ENCODE measurements at regions not wholly inside any gene's neighbourhood (a gene's known extent, or its start where the extent isn't known, plus 50 kb on each side); places are given as distances from the start of the nearest gene placed in this dataset.
"Not testable (repeated sequence)": the region's sequence is repeated elsewhere in the genome, so short reads cannot be mapped to it uniquely, and the experiment has no call there.

DNA sequence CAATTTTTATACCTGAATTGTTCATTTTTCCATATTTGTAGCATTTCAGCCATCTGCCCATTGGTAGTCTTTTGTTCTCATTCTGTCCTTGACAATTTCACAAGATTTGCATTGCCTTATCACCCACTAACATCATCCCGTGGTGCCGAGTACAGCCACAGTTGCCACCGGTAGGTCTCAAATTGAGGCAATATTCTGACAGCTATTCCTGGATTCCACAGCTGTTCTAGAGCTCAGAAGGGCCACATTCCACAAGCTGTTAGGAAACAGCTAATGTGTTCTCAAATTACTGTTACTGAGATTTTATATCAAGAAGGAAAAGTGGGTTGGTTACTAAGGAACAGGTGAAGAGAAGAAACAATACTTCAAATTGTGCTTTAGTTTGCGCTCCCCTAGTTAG is 178.8 kb downstream of the RPRM start:
- no peak for DNase-seq

DNA sequence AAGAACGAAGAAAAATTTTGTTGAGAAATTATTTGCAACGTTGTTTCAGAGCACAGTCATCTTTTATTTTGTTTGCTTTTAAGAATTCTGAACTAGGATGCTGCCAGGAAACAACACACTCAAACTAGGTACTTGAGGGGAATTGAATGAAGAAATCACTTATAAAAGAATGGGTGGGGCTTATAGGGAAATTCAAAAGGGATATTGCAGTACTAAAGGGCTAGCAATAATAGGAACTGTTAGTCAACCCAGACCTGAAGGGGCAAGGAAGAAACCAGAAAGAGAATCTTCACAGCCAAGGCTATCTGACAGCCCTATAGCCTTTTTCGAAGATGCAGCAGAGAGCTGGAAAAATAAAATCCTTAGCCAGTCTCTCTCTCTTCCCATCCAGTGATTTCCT is 179.3 kb downstream of the RPRM start:
- DNase-seq, result no peak

DNA sequence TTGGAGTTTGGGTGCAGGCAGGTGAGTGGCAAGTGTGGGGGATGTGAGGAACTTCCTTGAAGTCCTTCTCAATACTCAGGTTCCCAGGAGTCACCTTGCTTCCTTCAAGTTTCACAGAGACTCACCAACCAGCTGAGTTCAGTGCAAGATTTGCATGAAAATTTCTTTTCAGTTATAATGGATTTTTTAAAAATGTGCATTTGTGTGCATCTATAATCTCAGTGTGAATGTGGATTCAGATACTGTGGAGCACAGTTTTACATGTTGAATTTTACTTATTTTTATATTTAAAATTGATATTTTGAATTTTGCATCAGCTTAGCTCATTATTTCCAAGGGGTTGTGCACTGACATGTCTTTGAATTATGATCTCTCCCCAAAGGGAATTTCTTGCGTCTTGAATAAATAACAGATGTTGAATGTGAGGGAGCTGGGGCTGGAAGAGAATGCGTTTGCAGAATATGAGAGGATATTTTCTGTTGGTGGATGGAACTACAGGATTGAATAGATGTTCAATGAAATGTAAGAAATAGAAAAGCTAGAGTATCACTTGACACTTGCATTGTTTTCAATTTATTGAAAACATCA is 184.3 kb downstream of the RPRM start:
- DNase-seq, result no peak

DNA sequence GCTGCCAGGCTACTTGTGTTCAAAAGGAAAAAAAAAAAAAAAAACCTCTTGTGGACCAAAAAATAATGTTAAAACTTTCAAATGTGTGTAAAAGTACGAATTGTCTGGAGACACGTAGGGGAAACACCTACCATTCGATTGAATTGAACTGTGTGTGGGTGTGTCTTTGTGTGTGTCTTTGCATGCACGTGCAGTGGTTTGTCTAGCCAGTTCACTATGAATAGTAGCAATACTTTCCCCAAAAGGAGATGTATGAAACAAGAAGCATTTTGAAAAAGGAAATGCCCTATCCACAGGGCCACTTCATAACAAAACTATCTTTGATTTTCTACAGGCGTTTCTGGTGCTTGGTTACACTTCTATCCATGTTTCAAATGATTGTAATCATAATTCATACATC is 186.8 kb downstream of the RPRM start:
- no peak for DNase-seq

DNA sequence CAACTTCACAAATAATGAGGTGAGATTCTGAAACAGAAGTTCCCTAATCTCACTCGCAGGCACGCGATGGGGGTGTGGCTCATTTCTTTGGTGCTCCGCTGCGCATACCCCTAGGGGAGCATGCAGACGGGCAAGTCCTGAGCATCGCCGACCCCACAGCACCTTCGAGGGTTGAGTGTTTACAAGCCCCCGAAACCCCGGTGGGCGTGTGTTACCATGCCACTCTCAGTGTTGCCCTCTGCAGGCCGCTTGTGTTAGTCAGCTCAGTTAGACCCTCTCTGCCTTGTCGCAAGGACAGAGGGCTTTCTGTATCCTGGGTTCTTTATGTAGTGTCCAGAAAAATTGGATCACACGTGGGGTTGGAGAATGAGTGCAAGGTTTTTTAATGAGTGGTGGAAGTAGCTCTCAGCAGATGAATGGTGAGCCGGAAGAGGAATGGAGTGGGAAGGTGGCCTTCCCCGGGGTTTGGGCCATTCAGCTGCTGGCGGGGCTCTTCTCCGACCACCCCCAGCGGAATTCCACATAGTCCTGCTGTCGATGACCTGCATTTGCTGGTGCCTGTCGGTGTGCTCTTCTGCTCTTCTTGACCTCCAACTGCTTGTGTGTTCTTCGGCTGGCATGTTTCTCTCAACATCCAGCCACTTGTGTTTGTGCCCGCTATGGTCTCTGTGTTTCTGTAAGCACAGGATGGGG is 191.3 kb downstream of the RPRM start:
- no peak for DNase-seq

DNA sequence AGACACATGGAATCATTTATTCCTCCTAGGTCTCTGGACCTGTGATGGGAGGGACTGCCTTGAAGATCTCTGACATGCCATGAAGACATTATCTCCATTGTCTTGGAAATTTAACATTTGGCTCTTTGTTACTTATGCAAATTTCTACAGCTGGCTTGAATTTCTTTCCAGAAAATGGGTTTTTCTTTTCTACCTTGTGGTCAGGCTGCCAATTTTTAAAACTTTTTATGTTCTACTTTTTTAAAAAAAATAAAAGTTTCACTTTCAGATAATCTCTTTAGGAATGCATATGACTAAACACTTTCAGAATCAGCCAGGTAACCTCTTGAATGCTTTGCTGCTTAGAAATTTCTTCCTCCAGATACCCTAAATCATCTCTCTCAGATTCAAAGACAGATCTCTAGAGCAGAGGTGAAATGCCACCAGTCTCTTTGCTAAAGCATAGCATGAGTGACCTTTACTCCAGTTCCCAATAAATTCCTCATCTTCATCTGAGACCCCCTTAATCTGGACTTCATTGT is 209.6 kb downstream of the RPRM start:
- no peak for DNase-seq

DNA sequence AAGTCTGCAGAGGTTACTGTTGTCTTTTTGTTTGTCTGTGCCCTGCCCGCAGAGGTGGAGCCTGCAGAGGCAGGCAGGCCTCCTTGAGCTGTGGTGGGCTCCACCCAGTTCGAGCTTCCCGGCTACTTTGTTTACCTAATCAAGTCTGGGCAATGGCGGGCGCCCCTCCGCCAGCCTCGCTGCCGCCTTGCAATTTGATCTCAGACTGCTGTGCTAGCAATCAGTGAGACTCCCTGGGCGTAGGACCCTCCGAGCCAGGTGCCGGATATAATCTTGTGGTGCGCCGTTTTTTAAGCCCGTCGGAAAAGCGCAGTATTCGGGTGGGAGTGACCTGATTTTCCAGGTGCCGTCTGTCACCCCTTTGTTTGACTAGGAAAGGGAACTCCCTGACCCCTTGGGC is 221.7 kb downstream of the RPRM start:
- DNase-seq, result not testable (repeated sequence)

DNA sequence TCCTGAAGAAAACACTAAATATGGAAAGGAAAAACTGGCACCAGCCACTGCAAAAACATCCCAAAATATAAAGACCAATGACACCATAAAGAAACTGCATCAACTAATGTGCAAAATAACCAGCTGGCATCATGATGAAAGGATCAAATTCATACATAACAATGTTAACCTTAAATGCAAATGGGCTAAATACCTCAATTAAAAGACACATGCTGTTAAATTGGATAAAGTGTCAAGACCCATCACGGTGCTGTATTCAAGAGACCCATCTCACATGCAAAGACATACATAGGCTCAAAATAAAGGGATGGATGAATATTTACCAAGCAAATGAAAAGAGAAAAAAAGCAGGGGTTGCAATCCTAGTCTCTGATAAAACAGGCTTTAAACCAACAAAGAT is 231.9 kb downstream of the RPRM start:
- not testable (repeated sequence) for DNase-seq

DNA sequence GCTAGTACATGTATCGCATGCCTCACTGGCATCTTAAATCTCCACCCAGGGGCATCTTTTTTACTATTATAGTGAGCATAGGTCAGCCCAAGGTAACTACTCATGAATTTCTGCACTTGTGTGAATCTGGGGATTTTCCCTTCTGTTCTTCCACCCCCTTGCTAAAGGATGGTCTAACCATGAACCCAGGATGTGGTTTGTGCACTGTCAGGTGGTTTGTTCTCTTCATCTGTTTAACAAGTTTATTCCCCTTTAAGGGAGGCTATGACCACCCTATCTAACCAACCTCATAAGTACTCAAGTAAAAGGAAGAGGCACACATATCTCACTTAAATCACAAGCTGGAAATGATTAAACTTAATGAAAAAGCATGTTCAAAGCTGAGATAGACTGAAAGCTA is 243.0 kb downstream of the RPRM start:
- no peak for DNase-seq

GRCh38 chr2:153232464-153232863 is 246.1 kb downstream of the RPRM start:
- DNase-seq, result no peak

DNA sequence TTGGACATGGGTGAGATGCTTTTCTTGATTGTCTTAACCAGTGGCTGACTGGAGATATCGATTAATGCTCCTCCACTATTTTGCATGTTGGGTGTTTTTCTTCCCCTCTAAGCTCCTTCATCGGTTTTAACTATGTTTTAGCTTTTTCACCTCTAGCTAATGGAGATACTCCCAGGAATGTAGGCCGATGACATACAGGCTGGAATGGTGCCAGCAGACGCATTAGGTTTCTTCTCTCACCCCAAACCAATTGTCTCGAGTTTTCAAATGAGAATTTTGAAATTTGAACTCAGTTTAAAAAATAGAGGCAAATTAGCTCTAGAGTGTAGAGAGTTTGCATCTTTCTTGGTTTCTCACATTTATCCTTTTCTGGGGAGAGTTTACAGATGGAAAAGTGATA is 247.6 kb downstream of the RPRM start:
- DNase-seq, result no peak

- no peak for DNase-seq
Measured at GRCh38 chr2:153228904-153229303, 249.7 kb downstream of the RPRM start.

DNA sequence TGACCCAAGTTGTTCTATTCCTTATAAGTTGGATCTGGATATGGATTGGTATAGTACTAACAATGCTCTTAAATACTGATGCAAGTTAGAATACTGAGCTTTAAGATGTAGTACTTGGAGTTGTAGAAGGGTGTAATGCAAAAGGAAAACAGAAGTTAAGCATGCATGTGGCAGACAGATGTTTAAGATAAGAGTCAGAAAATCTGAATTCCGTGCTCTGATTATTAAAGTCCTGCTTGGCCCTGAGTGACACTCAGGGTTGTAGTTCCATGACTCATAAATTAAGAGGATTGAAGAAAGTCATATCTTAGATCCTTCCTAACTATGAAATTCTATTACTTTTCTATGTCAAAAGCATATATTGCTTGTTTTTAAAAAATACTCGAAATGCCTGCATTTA is 250.6 kb downstream of the RPRM start:
- no peak for DNase-seq

- no peak for DNase-seq
Measured at GRCh38 chr2:153222231-153223165, 256.1 kb downstream of the RPRM start.

GRCh38 chr2:153221506-153221905 is 257.1 kb downstream of the RPRM start:
- no peak for DNase-seq

- no peak for DNase-seq
Measured at GRCh38 chr2:153221087-153221486, 257.5 kb downstream of the RPRM start.

DNA sequence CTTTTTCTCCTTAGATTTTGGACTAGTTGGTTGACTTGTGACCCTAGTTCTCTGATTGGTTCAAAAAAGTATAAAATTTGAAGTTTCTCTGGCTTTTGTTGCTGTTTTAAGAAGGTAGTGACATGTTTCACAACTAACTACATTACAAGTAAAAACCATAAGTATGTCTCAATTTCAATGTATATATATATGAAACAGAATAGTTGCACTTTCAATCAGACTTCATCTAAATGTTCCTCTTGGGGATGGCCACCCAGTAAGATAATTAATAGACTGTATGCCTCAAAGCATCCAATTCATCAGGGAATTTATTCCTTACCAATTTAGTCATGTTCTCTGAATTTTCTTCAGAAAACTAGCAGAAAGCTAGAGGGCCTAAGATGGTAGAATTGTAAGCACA is 259.7 kb downstream of the RPRM start:
- DNase-seq, result no peak

DNA sequence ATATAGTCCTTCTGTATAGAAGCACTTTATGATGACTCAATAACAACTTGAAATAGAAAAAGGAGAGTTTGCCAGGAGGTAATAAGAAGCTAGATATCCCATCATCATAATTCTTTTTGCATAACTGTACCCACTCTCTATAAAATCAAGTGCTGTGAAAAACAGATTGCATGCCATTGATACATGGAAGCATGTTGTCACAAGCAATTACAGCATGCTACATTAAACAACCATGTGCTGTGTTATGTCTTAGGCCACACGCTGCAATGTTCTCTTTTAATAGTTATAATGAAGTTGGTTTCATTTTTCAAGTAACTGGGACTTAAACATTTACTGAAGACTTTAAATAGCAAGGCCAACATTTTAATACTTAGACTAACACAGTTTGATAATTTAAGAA is 264.2 kb downstream of the RPRM start:
- DNase-seq, result no peak

DNA sequence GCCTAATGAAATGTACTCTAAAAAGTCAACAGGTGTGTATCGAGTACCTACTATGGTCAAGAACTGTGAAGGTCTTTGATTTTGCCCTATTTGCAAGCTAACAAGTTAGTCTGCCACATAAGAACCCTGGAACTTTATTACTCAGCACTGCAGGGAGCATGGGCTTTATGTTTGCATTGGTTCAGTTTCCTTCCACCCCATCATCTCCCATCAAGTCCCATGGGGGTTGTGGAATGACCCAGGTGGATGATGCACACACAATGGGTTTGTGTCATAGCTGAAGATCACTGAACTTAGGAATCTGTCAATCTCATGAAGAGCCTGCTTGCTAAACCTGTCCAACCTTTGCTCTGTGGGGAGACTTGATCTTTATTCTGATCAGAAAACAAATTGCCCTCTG is 265.5 kb downstream of the RPRM start:
- DNase-seq, result no peak

DNA sequence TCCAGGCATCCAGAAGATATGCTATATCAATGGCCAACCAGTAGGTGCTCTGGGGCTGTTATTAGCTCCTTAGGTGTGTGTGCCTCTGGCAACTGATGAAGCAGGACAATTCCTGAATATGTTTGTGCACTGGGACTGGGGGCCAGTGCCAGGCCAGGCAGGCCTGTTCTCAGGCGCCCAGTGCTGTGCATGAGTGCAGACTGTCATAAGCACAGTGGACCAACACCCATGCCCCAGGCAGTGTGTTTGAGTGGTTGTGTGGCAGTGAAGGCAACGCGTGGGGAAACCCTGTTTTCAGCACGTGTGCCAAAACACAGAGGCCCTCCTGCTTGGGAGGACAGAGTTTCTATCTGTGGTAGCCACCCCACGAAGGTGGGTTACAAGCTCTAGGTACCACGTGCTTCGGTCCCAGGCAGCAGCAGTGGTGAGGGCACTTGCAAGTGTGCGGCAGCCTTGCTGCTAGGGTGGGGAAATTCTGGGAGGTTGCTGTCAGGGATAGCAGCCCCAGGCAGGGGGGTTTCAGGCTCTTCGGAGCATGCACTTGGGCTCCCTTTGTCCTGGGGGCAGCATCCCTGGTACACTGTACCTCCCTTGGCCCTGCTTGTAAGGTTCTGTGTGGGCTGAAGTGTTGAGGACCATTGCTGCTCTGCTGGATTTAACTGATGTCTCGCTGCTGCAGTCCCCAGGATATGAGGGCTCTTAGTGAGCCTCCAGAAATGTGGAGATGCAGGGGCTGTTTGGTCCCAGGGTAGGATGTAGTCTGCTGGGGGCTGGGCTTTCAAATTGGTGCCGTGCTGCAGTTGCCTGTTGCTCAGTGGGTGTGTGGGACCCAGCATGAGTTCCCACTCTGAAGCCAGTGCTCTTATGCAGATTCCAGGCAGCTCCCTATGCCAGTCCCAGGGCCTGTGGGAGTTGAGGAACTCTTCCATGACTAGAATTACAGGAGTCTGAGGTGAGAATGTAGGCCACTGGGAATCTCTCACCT is 280.9 kb downstream of the RPRM start:
- no peak for DNase-seq

- no peak for DNase-seq
Measured at GRCh38 chr2:153196378-153197058, 282.0 kb downstream of the RPRM start.

- DNase-seq, result no peak
Measured at GRCh38 chr2:153195342-153195741, 283.2 kb downstream of the RPRM start.
